ENCODE measurements at regions not wholly inside any gene's neighbourhood (a gene's known extent, or its start where the extent isn't known, plus 50 kb on each side); places are given as distances from the start of the nearest gene placed in this dataset.

GRCh38 chr13:53648673-53649072 is 620.1 kb downstream of the OLFM4 start:
- DNase-seq (ENCODE audit: low read depth, low spot score) = no peak

DNA sequence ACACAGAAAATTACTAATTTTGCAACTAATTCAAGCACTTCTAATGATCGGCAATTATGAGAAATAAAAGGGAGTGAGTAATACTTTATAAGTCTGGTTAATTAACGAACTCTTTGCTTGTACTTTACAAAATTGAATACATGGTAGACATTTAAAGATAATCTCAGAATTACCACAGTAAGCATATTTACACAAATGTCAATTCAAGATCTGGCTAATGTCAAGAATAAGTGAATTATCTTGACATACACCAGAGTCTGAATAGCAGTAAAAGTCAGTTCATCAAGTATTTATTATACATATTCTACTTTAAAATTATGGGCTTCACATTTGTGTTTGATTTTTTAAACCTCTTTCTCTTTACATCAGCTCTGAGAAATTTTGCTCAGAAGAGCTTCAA is 643.4 kb downstream of the OLFM4 start:
- no peak for DNase-seq (ENCODE audit: low read depth, low spot score)

GRCh38 chr13:53683146-53683545 is 654.5 kb downstream of the OLFM4 start:
- no peak for DNase-seq (ENCODE audit: low read depth, low spot score)

DNA sequence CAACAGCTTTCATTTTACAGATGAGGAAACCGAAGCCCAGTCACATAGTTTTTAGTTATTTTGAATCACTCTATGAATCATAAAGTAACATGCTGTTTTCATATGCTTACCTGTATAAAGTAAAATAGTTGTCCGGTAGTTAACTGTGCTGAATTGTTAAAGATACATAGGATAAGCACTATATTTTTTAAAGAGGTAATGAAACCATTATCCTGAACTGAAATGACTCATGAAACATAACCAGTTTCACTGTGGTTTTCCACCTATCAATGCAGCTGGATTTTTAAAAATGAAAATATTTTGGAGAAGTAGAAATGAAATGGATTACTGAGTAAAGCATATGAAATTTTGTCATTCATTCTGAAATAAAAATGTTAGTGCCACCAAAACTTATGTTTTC is 655.0 kb downstream of the OLFM4 start:
- DNase-seq (ENCODE audit: low read depth, low spot score) = no peak

DNA sequence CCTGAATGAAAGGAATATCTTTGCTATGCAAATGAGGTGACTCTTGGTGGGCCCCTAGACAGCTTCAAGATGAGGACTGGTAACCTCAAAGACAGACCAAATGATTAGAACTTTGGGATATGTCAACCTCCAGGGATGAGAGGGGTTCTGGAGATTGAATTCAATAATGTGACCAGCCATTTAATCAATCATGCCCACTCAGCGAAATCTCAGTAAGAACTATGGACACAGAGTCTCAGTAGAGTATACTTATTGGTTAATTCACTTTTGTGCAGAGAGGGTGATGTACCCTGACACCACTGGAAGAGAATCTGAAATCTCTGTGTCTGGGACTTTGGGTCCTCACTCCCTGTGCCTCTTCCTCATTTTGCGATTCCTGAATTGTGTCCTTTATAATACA is 662.8 kb downstream of the OLFM4 start:
- no peak for DNase-seq (ENCODE audit: low read depth, low spot score)

DNA sequence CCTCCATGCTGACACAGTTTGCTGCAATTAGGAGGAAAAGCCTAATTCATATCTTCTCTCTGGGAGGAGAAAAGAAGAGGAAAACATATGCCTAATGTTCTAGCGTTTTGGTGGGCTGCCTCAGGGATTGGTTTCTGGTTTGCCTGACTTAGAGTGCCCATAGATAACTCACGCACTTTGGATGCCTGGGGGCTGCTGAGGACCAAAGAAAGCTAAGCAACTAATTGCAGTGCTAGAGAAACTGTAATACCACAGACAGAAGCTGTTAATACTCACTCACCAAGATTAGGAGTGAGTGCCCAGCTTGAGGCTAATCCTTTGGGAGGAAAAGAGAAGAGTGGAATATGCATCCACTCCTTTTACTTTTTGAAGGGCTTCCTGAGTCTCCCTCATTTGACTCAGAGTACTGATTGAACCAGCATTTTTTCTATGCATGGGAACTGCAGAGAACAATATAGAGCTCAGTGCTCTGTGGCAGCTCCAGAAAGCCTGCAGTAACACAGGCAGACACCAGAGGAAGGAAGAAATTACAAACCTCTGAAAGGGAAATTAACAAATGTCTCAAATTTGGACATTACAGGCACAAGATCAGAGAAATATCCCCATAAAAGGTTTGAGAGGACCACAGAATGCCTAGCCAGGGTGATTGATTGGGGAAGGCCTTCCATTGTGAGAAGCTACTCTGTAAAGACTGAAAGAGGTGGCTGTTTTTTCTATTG is 666.4 kb downstream of the OLFM4 start:
- DNase-seq (ENCODE audit: low read depth, low spot score) = no peak

DNA sequence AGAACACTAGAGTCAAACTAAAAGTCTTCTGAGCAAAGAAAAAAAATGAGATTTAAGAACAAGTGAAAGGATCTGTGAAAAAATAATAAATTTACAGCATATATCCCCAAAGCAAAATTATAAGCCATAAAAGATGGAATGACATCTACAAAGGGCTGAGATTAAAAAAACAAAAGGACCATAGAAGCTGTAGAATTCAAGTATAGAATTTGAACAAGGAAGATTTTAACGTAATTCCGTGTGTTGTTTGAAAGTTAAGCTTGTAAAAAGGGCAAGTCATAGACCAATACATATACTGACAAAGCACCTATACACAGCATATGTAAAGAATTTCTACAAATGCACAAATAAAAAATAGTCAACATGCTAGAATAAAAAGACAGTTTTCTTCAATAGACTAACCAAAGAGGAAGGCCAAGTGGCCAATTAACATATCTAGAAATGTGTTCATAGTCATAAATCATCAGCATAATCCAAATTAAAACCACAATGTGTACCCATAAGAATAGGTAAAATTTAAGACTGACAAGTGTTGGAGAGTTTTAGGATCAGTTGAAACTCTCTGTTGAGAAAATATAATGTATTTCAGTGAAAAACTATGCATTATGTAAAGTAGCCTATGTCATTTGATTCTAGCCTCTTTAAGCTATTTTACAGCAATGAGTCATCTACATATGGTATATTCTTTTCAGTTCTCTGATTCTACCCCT is 674.9 kb downstream of the OLFM4 start:
- no peak for DNase-seq (ENCODE audit: low read depth, low spot score)

DNA sequence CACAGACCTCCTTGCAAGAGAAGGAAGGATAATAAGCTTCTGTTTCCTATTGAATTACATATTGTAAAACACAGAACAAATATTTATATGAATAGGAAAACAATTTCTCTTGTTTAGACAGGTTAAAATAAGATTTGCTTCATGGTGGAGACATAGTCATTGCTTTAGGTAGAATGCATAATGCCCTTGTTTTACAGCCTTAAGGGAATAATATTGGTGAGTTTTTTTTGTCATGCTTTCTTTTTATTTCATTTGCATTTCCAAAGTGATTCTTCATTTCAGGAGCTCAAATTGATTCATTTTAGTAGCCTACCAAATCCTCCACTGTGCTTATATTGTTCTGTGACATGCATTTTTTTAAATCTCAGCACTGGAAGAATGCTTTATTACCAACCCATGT is 690.7 kb downstream of the OLFM4 start:
- DNase-seq (ENCODE audit: low read depth, low spot score) = no peak

DNA sequence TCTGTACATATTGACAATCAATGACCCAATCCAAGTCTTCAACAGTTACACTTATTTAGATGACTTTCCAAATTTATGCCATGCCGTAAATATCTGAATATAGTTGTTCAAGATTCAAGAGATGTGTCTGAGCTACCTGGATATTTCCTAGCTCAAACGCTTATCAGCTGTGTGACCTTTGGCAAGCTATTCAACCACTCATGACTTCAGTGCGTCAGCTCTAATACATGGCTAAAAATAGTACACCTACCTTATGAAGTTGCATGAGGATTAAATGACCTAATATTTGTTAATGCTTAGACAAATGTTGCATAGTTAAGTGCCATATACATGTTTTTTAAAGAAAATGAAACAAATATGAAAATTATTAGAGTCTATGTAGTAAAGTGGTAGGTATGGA is 704.1 kb downstream of the OLFM4 start:
- DNase-seq (ENCODE audit: low read depth, low spot score) = no peak

- no peak for DNase-seq (ENCODE audit: low read depth, low spot score)
These were observed 715.3 kb downstream of the OLFM4 start for GRCh38 chr13:53743906-53744305.

- no peak for DNase-seq (ENCODE audit: low read depth, low spot score)
These were observed 719.2 kb downstream of the OLFM4 start for GRCh38 chr13:53747825-53748224.

GRCh38 chr13:53749306-53749705 is 720.7 kb downstream of the OLFM4 start:
- no peak for DNase-seq (ENCODE audit: low read depth, low spot score)

DNA sequence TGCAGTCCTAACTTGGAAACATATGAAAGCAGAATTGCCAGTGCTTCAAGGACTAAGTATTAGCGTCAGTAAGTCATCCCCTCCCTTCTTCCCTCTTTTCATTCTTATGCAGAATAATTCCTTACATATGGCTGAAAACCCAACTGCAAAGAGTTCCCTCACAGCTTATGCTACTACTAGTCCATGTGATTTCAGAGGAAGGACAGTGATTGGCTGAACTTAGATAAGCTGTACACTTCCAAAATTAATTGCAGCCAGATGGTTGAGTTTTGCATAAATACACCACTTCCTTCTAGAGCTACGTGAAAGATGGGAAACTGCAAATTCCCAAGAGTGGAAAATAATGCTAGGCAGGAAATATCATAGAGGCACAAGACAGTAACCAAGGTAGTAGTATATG is 730.4 kb downstream of the OLFM4 start:
- DNase-seq (ENCODE audit: low read depth, low spot score) = no peak

DNA sequence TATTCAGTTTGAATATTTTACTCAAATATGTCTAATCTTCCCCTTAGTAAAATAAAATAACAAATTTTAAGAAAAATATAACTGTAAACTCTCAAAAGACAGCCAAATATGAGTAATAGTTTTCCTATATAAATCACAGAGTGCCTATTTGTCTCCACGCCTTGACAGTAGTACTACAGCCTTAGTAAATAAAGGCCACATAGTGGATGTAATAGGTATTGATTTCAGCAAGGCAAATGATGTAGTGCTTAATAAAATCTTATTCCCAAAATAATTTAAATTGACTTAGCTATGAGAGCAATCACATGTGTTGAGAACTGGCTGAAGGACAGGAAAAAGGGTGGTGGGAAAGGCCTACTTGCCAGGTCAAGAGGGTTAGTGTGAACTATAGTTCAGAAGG is 747.2 kb downstream of the OLFM4 start:
- no peak for DNase-seq (ENCODE audit: low read depth, low spot score)

- DNase-seq (ENCODE audit: low read depth, low spot score) = no peak
These were observed 750.3 kb downstream of the OLFM4 start for GRCh38 chr13:53778937-53779336.

- DNase-seq (ENCODE audit: low read depth, low spot score) = no peak
These were observed 753.3 kb downstream of the OLFM4 start for GRCh38 chr13:53781941-53782340.

GRCh38 chr13:53782488-53782961 is 753.9 kb downstream of the OLFM4 start:
- peak; percentile 1 for DNase-seq (ENCODE audit: low read depth, low spot score)

GRCh38 chr13:53783471-53783870 is 754.9 kb downstream of the OLFM4 start:
- DNase-seq (ENCODE audit: low read depth, low spot score) = no peak

- no peak for DNase-seq (ENCODE audit: low read depth, low spot score)
These were observed 759.7 kb downstream of the OLFM4 start for GRCh38 chr13:53788286-53788685.

DNA sequence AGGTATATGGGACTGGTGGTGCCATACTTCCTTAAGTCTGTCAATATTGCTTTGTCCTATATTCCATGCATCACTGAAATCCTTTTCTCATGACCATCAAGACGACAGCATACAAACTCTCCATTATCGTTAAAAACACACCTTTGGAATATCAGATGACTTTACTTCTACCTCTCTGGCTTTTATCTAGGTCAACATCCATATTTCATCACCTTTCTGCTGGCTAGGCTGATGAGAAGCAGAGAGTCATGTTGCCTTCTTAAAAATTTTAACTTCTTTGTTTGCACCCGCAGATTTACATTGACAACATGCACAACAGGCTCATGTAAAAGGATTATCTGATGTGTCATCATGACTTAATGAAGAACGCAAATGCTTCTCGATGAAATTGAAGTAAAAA is 771.4 kb downstream of the OLFM4 start:
- DNase-seq (ENCODE audit: low read depth, low spot score) = no peak

DNA sequence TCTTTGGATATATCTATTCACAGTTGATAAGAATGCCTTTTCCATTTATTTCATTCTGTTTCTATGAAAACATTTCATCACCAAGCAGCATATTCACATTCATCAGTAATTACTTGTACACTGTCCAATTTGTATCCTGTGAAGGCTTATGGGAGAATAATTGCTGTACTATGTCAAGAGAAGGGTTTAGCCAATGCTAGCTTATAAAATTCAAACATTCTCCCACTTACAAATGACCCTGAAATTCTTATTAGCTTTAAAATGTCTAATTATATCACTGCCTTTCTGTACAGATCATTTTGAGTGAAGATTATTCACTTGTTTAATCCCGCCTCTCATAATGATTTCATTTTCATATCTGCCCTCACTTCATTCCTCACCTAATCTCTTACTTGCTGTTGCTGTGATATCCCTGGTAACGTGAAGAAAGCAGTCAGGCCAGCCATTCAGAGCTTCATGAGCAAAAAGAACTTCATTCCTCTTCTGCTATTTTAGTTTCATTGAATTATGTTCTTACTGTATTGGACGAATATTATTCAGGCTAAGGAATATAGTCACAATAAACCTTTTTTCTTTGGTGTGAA is 778.7 kb downstream of the OLFM4 start:
- no peak for DNase-seq (ENCODE audit: low read depth, low spot score)

GRCh38 chr13:53821632-53822031 is 793.0 kb downstream of the OLFM4 start:
- no peak for DNase-seq (ENCODE audit: low read depth, low spot score)

DNA sequence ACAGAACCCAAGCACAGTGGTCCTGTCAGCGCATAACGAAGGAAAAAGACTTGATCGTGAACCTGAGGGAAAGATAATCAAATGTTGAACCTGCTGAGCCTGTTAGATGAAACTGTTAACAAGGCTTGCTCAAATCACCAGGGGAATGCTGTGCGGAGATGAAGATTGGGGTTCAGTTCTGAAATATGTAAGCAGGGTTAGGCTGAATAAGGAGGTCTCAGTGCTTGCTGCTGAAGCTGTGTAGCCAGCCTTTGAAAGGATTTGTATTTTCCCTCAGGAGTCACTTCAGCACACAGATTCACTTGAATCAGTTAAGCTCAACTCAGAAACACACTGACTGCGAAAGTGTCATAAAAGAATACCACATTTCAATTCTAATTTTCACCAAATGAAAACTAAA is 793.5 kb downstream of the OLFM4 start:
- no peak for DNase-seq (ENCODE audit: low read depth, low spot score)
